Esophagus muscularis mucosa (tissue), 4 donors: ENCODE measurements at regions not wholly inside any gene's neighbourhood (a gene's known extent, or its start where the extent isn't known, plus 50 kb on each side); places are given as distances from the start of the nearest gene placed in this dataset.
"Not testable (repeated sequence)": the region's sequence is repeated elsewhere in the genome, so short reads cannot be mapped to it uniquely, and the experiment has no call there.

ENCODE experiments used
- DNase-seq: peaks from one replicate; pipeline ENCODE4 v3.0.0-alpha.2; 2017; ENCODE audit errors: extremely low spot score
- H3K27ac ChIP-seq, 4 donors: fragments of 200-600 bp; sonication (generic); replicated peaks in 1 of 4; 1 replicate in 3 of 4; 2 replicates in 1 of 4; pipeline ENCODE4 v1.5.1; 2016 to 2019; ENCODE audit warnings: mild to moderate bottlenecking in 1 of 4
- H3K27me3 ChIP-seq, 4 donors: fragments of 200-600 bp; sonication (generic); one replicate each; pipeline versions ENCODE4 v1.5.1 to v1.6.0; 2016 to 2019
- H3K36me3 ChIP-seq, 4 donors: fragments of 200-600 bp; sonication (generic); one replicate each; pipeline ENCODE4 v1.5.1; 2016 to 2019
- H3K4me1 ChIP-seq, 4 donors: fragments of 200-600 bp; sonication (generic); one replicate each; pipeline ENCODE4 v1.5.1; 2016 to 2019
- H3K4me3 ChIP-seq, 4 donors: fragments of 200-600 bp; sonication (generic); 1 replicate in 2 of 4; 2 replicates in 2 of 4; pipeline ENCODE4 v1.5.1; 2016 to 2019; ENCODE audit warnings: mild to moderate bottlenecking in 4 of 4, moderate library complexity in 1 of 4
- H3K9me3 ChIP-seq, 4 donors: fragments of 200-600 bp; sonication (generic); 1 replicate in 3 of 4; 2 replicates in 1 of 4; pipeline ENCODE4 v1.5.1; 2016 to 2019
- CTCF ChIP-seq, 3 experiments: fragments of 200-600 bp in 2 of 3; fragments of 450-650 bp in 1 of 3; sonication (generic) in 2 of 3; IDR thresholded peaks; one replicate each; pipeline ENCODE4 v1.5.1; 2017 to 2019; ENCODE audit warnings: antibody characterized with exemption in 3 of 3, mild to moderate bottlenecking in 2 of 3, moderate library complexity in 1 of 3
- EP300 ChIP-seq: sonication (generic); formaldehyde crosslinking; IDR thresholded peaks from one replicate; pipeline ENCODE4 v1.6.1; 2017; ENCODE audit warnings: antibody characterized with exemption
- POLR2A ChIP-seq: fragments of 450-650 bp; IDR thresholded peaks from one replicate; pipeline ENCODE4 v1.6.1; 2017; ENCODE audit warnings: antibody characterized with exemption, moderate library complexity, mild to moderate bottlenecking, low read depth
- POLR2AphosphoS5 ChIP-seq, 2 donors: sonication (generic); formaldehyde crosslinking; IDR thresholded peaks; one replicate each; pipeline ENCODE4 v1.6.1; 2017; ENCODE audit warnings: antibody characterized with exemption in 2 of 2
- WGBS: methylation state at CpG from one replicate; pipeline ENCODE4 v1.1.5; 2018; 5-methylcytosine and 5-hydroxymethylcytosine counted together
- intact Hi-C: fragments of 100-400 bp; cut with DNase I; formaldehyde crosslinking; loops from one replicate; pipeline ENCODE4 v1.15.1; 2023

- no peak for TF ChIP-seq CTCF (IDR thresholded peaks at IDR 0.05)
- TF ChIP-seq EP300 = no peak
- no peak for TF ChIP-seq POLR2AphosphoS5 (IDR thresholded peaks at IDR 0.05)
- TF ChIP-seq POLR2A = no peak
- Histone ChIP-seq H3K27ac (no peak overlapping the region), H3K36me3 (no peaks in the 10 kb centered on the region), H3K27me3 (peaks cover 0 to 72% (median 3%) of the 10 kb centered on the region in 4 donors), H3K9me3 (no peaks in the 10 kb centered on the region), H3K4me3 (no peak overlapping the region), H3K4me1 (no peaks in the 10 kb centered on the region)
- whole genome bisulfite sequencing = 57% methylated on average over 1 of the region's 1 CpG
- intact Hi-C loops = no loop called here
- DNase-seq = no peak
These were observed 80.8 kb upstream of the SNTG2 start for GRCh38 chr2:869894-870293.

GRCh38 chr2:869357-869871 lies 81.2 kb upstream of the SNTG2 start:
- H3K27ac ChIP-seq = no peak overlapping the region
- no peak for TF ChIP-seq CTCF (IDR thresholded peaks at IDR 0.05)
- no peak for TF ChIP-seq POLR2A
- TF ChIP-seq POLR2AphosphoS5 (IDR thresholded peaks at IDR 0.05) = no peak
- TF ChIP-seq EP300 = no peak
- intact Hi-C loops = no loop called here
- no peaks in the 10 kb centered on the region for H3K36me3 ChIP-seq
- no peaks in the 10 kb centered on the region for H3K9me3 ChIP-seq
- H3K4me1 ChIP-seq = no peaks in the 10 kb centered on the region
- H3K27me3 ChIP-seq = peaks cover 0 to 75% (median 3%) of the 10 kb centered on the region in 4 donors
- DNase-seq = no peak
- no peak overlapping the region for H3K4me3 ChIP-seq
- WGBS = 61% methylated on average over 5 of the region's 16 CpGs

GRCh38 chr2:868857-869256 lies 81.8 kb upstream of the SNTG2 start:
- H3K9me3 ChIP-seq, H3K36me3 ChIP-seq, DNase-seq, H3K27ac ChIP-seq, H3K4me1 ChIP-seq, intact Hi-C loops: not testable (repeated sequence)
- Histone ChIP-seq H3K27me3 (peaks cover 0 to 75% (median 3%) of the 10 kb centered on the region in 4 donors), H3K4me3 (peak overlapping the region in 1 of 4 donors; percentile 12)
- no CpG with 5 or more reads among the region's 51 CpGs for WGBS

- DNase-seq = no peak
- H3K4me1 ChIP-seq = no peaks in the 10 kb centered on the region
- WGBS = 91% methylated on average over 9 of the region's 9 CpGs
- intact Hi-C loops = no loop called here
- no peaks in the 10 kb centered on the region for H3K36me3 ChIP-seq
- TF ChIP-seq CTCF (IDR thresholded peaks at IDR 0.05) (no peak), EP300 (no peak), POLR2AphosphoS5 (IDR thresholded peaks at IDR 0.05) (no peak), POLR2A (no peak)
- no peaks in the 10 kb centered on the region for H3K9me3 ChIP-seq
- no peak overlapping the region for H3K27ac ChIP-seq
- peaks cover 0 to 76% (median 3%) of the 10 kb centered on the region in 4 donors for H3K27me3 ChIP-seq
- no peak overlapping the region for H3K4me3 ChIP-seq
These were observed 83.4 kb upstream of the SNTG2 start for GRCh38 chr2:867296-867695.

- Histone ChIP-seq H3K9me3 (no peaks in the 10 kb centered on the region), H3K4me1 (no peaks in the 10 kb centered on the region), H3K27ac (no peak overlapping the region), H3K27me3 (peaks cover 0 to 76% (median 3%) of the 10 kb centered on the region in 4 donors), H3K4me3 (no peak overlapping the region), H3K36me3 (no peaks in the 10 kb centered on the region)
- no peak for TF ChIP-seq EP300
- no peak for TF ChIP-seq CTCF (IDR thresholded peaks at IDR 0.05)
- TF ChIP-seq POLR2AphosphoS5 (IDR thresholded peaks at IDR 0.05) = no peak
- no peak for TF ChIP-seq POLR2A
- intact Hi-C loops = no loop called here
- WGBS = 78% methylated on average over 6 of the region's 6 CpGs
- no peak for DNase-seq
These were observed 83.8 kb upstream of the SNTG2 start for GRCh38 chr2:866887-867286.
